Smooth muscle cell (in vitro differentiated cells): ENCODE measurements at regions not wholly inside any gene's neighbourhood (a gene's known extent, or its start where the extent isn't known, plus 50 kb on each side); places are given as distances from the start of the nearest gene placed in this dataset.

Experiments
- DNase-seq: peaks from one replicate; lab custom pipeline; 2025; ENCODE audit not compliant: unreplicated experiment; lab: John Stamatoyannopoulos, UW
- H2AFZ ChIP-seq: fragments of 200-600 bp; sonication (generic); 2 replicates; pipeline ENCODE4 v1.6.0; 2016; ENCODE audit warnings: antibody characterized with exemption, low read depth, mild to moderate bottlenecking
- H3F3A ChIP-seq: fragments of 200-600 bp; sonication (generic); 2 replicates; pipeline ENCODE4 v1.6.0; 2017; ENCODE audit warnings: antibody characterized with exemption, low read depth
- H3K27ac ChIP-seq: fragments of 200-600 bp; sonication (generic); 2 replicates; pipeline ENCODE4 v1.5.1; 2016; ENCODE audit warnings: low read depth, mild to moderate bottlenecking
- H3K27me3 ChIP-seq: fragments of 200-600 bp; sonication (generic); 2 replicates; pipeline ENCODE4 v1.6.1; 2016; ENCODE audit warnings: low read depth, mild to moderate bottlenecking
- H3K36me3 ChIP-seq: fragments of 200-600 bp; sonication (generic); 2 replicates; pipeline ENCODE4 v1.5.1; 2016; ENCODE audit warnings: low read depth
- H3K4me1 ChIP-seq: fragments of 200-600 bp; sonication (generic); 2 replicates; pipeline ENCODE4 v1.5.1; 2016; ENCODE audit warnings: low read depth
- H3K4me2 ChIP-seq: fragments of 200-600 bp; sonication (generic); 2 replicates; pipeline ENCODE4 v1.6.0; 2016; ENCODE audit warnings: mild to moderate bottlenecking
- H3K4me3 ChIP-seq: fragments of 200-600 bp; sonication (generic); 2 replicates; pipeline ENCODE4 v1.5.1; 2016; ENCODE audit warnings: mild to moderate bottlenecking
- H3K79me2 ChIP-seq: fragments of 200-600 bp; sonication (generic); 2 replicates; pipeline ENCODE4 v1.6.0; 2016; ENCODE audit warnings: low read depth, mild to moderate bottlenecking
- H3K9ac ChIP-seq: fragments of 200-600 bp; sonication (generic); 2 replicates; pipeline ENCODE4 v1.6.0; 2016; ENCODE audit warnings: low read depth
- H3K9me3 ChIP-seq: fragments of 200-600 bp; sonication (generic); replicated peaks from 2 replicates; pipeline ENCODE4 v1.5.1; 2016; ENCODE audit warnings: low read depth
- H4K20me1 ChIP-seq: fragments of 200-600 bp; sonication (generic); 2 replicates; pipeline ENCODE4 v1.6.0; 2016; ENCODE audit warnings: low read depth
- WGBS: methylation state at CpG from one replicate; pipeline ENCODE4 v1.1.7; 2016; ENCODE audit warnings: low lambda C conversion rate; 5-methylcytosine and 5-hydroxymethylcytosine counted together
- TF ChIP-seq, protein P1 (sequence below): fragments of 200-600 bp; sonication (generic); IDR thresholded peaks from 2 replicates; pipeline ENCODE4 v1.5.1; 2017; ENCODE audit warnings: borderline replicate concordance, mild to moderate bottlenecking, antibody characterized with exemption; ENCODE audit not compliant: insufficient read depth, poor library complexity, severe bottlenecking

DNA sequence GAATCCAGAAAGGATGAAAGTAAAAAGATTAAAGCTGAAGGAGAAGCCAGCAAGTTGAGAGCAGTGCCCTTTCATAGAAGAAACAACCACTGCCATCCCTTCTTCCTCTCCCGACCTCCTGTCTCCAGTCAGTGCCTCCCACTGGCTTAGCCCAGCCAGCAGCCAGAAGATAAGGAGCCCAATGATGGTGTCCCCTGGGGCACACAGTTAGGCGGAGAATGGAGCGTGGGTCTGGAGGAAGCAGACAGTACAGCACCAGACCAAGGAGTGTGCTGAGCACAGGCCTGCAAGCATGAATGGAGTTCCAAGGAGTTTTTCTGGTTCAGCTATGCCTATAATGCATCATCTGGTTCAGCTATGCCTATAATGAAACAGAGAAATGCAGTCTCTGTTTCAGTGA lies 54.3 kb upstream of the TNRC6B start:
- Histone ChIP-seq H3K4me1 (peaks cover 3% of the 10 kb centered on the region), H2AFZ (no peak overlapping the region), H3K4me2 (peak overlapping the region; percentile 43), H3K4me3 (no peak overlapping the region), H3K79me2 (no peaks in the 10 kb centered on the region), H3K9me3 (no peaks in the 10 kb centered on the region), H3K27ac (peak overlapping the region; percentile 4), H4K20me1 (no peaks in the 10 kb centered on the region), H3F3A (peaks cover 10% of the 10 kb centered on the region), H3K9ac (no peak overlapping the region), H3K27me3 (no peaks in the 10 kb centered on the region), H3K36me3 (no peaks in the 10 kb centered on the region)
- DNase-seq = no peak
- TF ChIP-seq, protein P1, sequence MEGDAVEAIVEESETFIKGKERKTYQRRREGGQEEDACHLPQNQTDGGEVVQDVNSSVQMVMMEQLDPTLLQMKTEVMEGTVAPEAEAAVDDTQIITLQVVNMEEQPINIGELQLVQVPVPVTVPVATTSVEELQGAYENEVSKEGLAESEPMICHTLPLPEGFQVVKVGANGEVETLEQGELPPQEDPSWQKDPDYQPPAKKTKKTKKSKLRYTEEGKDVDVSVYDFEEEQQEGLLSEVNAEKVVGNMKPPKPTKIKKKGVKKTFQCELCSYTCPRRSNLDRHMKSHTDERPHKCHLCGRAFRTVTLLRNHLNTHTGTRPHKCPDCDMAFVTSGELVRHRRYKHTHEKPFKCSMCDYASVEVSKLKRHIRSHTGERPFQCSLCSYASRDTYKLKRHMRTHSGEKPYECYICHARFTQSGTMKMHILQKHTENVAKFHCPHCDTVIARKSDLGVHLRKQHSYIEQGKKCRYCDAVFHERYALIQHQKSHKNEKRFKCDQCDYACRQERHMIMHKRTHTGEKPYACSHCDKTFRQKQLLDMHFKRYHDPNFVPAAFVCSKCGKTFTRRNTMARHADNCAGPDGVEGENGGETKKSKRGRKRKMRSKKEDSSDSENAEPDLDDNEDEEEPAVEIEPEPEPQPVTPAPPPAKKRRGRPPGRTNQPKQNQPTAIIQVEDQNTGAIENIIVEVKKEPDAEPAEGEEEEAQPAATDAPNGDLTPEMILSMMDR = no peak
- WGBS = 24% methylated on average over 3 of the region's 3 CpGs
